Glomerular visceral epithelial cell (primary cell): ENCODE measurements at regions not wholly inside any gene's neighbourhood (a gene's known extent, or its start where the extent isn't known, plus 50 kb on each side); places are given as distances from the start of the nearest gene placed in this dataset.
"Not testable (repeated sequence)": the region's sequence is repeated elsewhere in the genome, so short reads cannot be mapped to it uniquely, and the experiment has no call there.

Source experiments
- DNase-seq: peaks from one replicate; pipeline ENCODE4 v3.0.0-alpha.2; 2016; ENCODE audit errors: extremely low spot score

GRCh38 chr7:98771941-98772603 is 97.7 kb downstream of the TMEM130 start:
- no peak for DNase-seq

- DNase-seq: no peak
Measured at GRCh38 chr7:98774884-98775283, 94.9 kb downstream of the TMEM130 start.

- no peak for DNase-seq
Measured at GRCh38 chr7:98777051-98777450, 92.8 kb downstream of the TMEM130 start.

GRCh38 chr7:98778421-98778820 is 91.4 kb downstream of the TMEM130 start:
- DNase-seq: no peak

- DNase-seq: no peak
Measured at GRCh38 chr7:98779800-98780587, 89.8 kb downstream of the TMEM130 start.

GRCh38 chr7:98784216-98784785 is 85.5 kb downstream of the TMEM130 start:
- no peak for DNase-seq

- no peak for DNase-seq
Measured at GRCh38 chr7:98785929-98786571, 83.8 kb downstream of the TMEM130 start.

GRCh38 chr7:98788966-98789365 is 80.8 kb downstream of the TMEM130 start:
- DNase-seq: no peak

- DNase-seq: not testable (repeated sequence)
Measured at GRCh38 chr7:98794453-98794852, 75.4 kb downstream of the TMEM130 start.

GRCh38 chr7:98795741-98796493 is 73.9 kb downstream of the TMEM130 start:
- no peak for DNase-seq
